ENCODE measurements at regions not wholly inside any gene's neighbourhood (a gene's known extent, or its start where the extent isn't known, plus 50 kb on each side); places are given as distances from the start of the nearest gene placed in this dataset.

DNA sequence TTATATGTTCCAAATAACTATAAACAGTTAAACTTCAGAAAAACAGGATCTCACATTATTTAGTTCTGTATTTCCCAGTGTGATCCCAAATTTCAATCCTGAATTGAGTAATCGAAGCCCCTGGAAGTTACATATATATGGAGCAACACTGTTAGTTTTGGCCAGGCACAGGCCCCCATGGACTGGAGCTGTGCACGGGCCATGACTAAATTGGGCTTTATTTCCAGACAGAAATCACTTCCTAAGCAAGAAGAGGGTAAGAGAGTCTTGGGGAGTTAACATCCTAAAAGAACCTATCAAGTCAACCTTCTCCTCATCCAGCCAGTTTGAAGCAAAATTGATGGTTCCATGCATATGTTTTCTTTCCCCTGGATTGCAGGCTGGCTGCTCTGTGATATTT, 393.0 kb downstream of the TMEM167A start:
- no peak for DNase-seq

- DNase-seq = no peak
Measured at GRCh38 chr5:82679660-82680059, 397.5 kb downstream of the TMEM167A start.

DNA sequence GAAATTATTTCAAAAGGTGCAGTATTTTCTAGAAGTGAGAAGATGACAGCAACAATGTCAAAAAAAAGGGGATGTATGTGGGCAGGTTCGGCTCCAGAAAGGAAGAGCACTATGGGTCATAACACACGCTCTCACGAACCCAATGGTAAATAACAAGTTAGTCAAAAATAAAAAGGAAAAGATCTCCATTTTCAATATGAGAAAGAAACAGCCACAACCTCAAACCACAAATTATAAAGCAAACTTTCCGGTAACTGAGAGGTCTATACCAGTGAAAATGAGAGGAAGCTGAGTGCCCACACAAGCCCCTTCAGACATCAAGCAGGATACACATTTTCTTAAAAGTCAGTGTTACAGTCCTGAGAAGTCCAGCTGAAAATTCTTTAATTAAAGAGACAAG, 398.5 kb upstream of the RPS23 start:
- DNase-seq = no peak

- DNase-seq = no peak
Measured at GRCh38 chr5:82674671-82675070, 396.5 kb upstream of the RPS23 start.

DNA sequence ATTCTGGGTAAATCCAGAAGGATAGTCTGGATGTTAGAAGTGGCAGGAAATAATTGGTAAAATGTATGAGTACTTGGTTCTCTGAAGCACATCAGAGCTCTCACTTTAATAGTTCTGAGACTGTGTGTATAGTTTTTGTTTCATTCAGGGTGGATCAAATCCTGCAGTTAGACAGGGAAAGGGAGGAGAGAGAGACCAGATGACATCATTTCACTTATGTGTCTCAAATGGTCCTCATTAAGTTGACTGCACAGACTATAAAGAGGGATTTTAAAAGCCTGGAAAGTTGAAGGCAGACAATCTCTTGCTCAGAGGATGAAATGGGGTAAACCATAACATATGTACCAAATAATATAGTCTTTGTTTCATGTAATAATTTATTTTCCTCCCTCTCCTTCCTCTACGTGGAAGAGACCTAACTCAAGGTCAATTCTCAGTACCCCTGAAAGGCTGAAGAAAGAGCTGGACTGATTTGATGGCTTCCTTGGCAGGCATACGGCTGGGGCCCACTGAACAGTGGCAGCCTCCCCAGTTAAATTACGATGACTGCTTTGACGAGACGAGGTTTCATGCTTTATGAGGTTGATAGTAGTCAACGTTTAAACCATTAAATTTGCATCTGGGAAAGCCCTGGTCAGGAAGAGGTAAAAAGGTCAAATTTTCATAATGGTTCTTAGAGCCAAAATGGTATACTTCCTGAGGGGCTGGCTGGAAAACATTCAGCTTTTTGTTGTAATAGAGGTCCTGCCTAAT, 395.1 kb upstream of the RPS23 start:
- DNase-seq = no peak

- DNase-seq = no peak
Measured at GRCh38 chr5:82670692-82671091, 392.5 kb upstream of the RPS23 start.

GRCh38 chr5:82669720-82670119, 391.6 kb upstream of the RPS23 start:
- DNase-seq = no peak

GRCh38 chr5:82666312-82666711, 388.2 kb upstream of the RPS23 start:
- DNase-seq = no peak

GRCh38 chr5:82664732-82665131, 386.6 kb upstream of the RPS23 start:
- no peak for DNase-seq

- no peak for DNase-seq
Measured at GRCh38 chr5:82663225-82663624, 385.1 kb upstream of the RPS23 start.

GRCh38 chr5:82662340-82662739, 384.2 kb upstream of the RPS23 start:
- DNase-seq = no peak

DNA sequence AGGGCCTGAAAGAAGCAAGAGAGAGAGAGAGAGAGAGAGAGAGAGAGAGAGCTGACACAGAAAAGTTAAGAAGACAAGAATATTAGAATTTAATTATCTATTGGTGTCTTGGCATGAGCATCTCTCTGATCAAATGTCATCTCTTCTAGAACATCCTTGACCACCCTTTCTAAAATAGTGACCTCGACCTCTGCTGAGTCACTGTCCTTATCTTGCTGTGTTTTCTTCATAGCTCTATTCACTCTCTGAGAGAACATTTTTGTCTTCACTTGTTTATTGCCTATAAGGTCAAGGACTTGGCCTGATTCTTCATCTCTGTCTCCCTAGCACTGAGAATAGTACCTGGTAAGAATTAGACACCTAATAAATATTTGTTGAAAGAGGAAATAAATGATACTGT, 383.8 kb upstream of the RPS23 start:
- DNase-seq = no peak

- DNase-seq = no peak
Measured at GRCh38 chr5:82661462-82661861, 383.3 kb upstream of the RPS23 start.

- DNase-seq = no peak
Measured at GRCh38 chr5:82659115-82659514, 381.0 kb upstream of the RPS23 start.

DNA sequence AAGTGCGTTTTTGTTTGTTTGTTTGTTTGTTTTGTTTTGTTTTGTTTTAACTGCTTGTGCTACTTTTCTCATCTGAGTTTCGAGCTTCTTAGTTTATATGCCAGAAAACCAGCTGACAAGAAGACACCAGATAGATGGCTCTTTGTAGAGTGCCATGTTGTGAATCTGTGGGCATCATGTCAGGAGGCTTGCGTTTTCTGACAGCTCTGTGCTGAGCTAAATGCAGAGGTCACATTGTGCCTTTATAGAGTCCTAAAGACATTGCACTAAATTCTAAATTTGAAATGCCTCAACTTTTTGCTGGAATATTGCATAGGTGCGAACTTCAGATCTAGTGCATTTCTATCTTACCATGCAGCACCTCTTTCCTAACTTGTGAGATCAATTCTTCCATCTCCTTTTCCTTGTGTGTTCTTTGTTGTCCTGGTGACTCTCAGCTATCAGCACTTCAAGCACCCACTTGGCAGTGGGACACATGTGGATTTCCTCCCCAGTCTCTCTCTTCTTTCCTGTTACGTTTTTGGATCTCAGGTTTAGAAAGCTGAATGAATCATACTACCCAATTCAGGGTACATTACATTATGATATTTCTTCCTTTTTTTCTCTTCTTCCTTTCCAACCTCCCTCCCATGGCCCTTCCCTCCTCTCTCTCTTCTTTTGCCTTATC, 379.0 kb upstream of the RPS23 start:
- no peak for DNase-seq

- DNase-seq = no peak
Measured at GRCh38 chr5:82656341-82656761, 378.2 kb upstream of the RPS23 start.

GRCh38 chr5:82655078-82655477, 376.9 kb upstream of the RPS23 start:
- DNase-seq = no peak

- DNase-seq = no peak
Measured at GRCh38 chr5:82649943-82650342, 371.8 kb upstream of the RPS23 start.

- no peak for DNase-seq
Measured at GRCh38 chr5:82644766-82645165, 366.6 kb upstream of the RPS23 start.

DNA sequence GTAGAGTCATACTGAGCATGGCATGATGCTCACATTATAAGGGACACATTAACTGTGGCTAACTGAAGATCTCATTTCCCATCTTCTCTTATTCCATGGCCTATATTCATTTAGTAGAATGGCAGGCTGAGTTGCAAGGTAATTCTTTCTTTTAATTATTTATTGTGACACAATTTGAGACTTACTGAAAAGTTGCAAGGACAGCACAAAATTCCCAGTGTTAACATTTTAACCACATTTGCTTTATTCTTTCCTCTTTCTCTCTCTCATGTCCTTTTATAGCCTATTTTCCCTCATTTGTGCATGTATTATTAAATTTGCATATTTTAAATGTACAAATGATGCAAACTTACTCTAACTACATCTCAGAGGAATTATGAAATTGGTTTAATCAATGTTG, 366.1 kb upstream of the RPS23 start:
- DNase-seq = no peak

DNA sequence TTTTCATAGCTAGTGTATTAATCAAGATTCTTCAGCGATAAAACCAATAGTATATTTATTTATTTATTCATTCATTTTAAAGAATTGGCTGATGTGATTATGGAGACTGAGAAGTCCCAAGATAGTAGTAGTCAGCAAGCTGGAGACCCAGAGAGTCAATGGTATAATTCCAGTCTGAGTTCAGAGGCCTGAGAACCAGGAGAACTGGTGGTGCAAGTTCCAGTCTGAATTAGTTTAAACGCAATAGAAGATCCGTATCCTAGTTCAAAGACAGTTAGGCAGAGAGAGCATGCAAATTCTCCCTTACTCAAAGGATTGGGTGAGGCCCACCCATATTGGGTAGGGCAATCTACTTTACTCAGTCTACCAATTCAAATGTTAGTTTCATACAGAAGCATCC, 364.2 kb upstream of the RPS23 start:
- DNase-seq = no peak

- DNase-seq = no peak
Measured at GRCh38 chr5:82641331-82642003, 363.3 kb upstream of the RPS23 start.

- no peak for DNase-seq
Measured at GRCh38 chr5:82640916-82641315, 362.8 kb upstream of the RPS23 start.

Measured in stimulated activated CD4-positive, alpha-beta T cell treated with anti-CD3 and anti-CD28 coated beads, Interleukin-4, amount 100 ng/mL, for 1 hour (primary cell).